ENCODE measurements at regions not wholly inside any gene's neighbourhood (a gene's known extent, or its start where the extent isn't known, plus 50 kb on each side); places are given as distances from the start of the nearest gene placed in this dataset.
"Not testable (repeated sequence)": the region's sequence is repeated elsewhere in the genome, so short reads cannot be mapped to it uniquely, and the experiment has no call there.

GRCh38 chr9:90129446-90129845, 513.2 kb downstream of the DIRAS2 start:
- no peak for FAIRE-seq

- no peak for FAIRE-seq
These were observed 511.1 kb downstream of the DIRAS2 start for GRCh38 chr9:90131568-90131967.

GRCh38 chr9:90132866-90133265, 509.8 kb downstream of the DIRAS2 start:
- no peak for FAIRE-seq

- FAIRE-seq: no peak
These were observed 504.8 kb downstream of the DIRAS2 start for GRCh38 chr9:90137801-90138200.

- no peak for FAIRE-seq
These were observed 502.3 kb downstream of the DIRAS2 start for GRCh38 chr9:90140131-90140818.

- peak; percentile 81 for FAIRE-seq
These were observed 500.9 kb downstream of the DIRAS2 start for GRCh38 chr9:90141723-90142122.

GRCh38 chr9:90142580-90142979, 500.0 kb downstream of the DIRAS2 start:
- no peak for FAIRE-seq

- no peak for FAIRE-seq
These were observed 495.2 kb downstream of the DIRAS2 start for GRCh38 chr9:90147426-90147825.

GRCh38 chr9:90156318-90156717, 486.3 kb downstream of the DIRAS2 start:
- FAIRE-seq: no peak

GRCh38 chr9:90162326-90162725, 480.3 kb downstream of the DIRAS2 start:
- no peak for FAIRE-seq

GRCh38 chr9:90162819-90163218, 479.8 kb downstream of the DIRAS2 start:
- FAIRE-seq: no peak

- FAIRE-seq: no peak
These were observed 477.3 kb downstream of the DIRAS2 start for GRCh38 chr9:90165281-90165680.

- not testable (repeated sequence) for FAIRE-seq
These were observed 476.2 kb downstream of the DIRAS2 start for GRCh38 chr9:90166374-90166773.

GRCh38 chr9:90167914-90168313, 474.7 kb downstream of the DIRAS2 start:
- no peak for FAIRE-seq

- no peak for FAIRE-seq
These were observed 473.1 kb downstream of the DIRAS2 start for GRCh38 chr9:90169490-90169889.

- FAIRE-seq: not testable (repeated sequence)
These were observed 468.7 kb downstream of the DIRAS2 start for GRCh38 chr9:90173935-90174334.

GRCh38 chr9:90174346-90174745, 468.3 kb downstream of the DIRAS2 start:
- FAIRE-seq: not testable (repeated sequence)

GRCh38 chr9:90175257-90175656, 467.4 kb downstream of the DIRAS2 start:
- FAIRE-seq: no peak

- FAIRE-seq: no peak
These were observed 466.8 kb downstream of the DIRAS2 start for GRCh38 chr9:90175865-90176264.

GRCh38 chr9:90176901-90177300, 465.7 kb downstream of the DIRAS2 start:
- no peak for FAIRE-seq

GRCh38 chr9:90180381-90180780, 462.2 kb downstream of the DIRAS2 start:
- FAIRE-seq: no peak

- FAIRE-seq: no peak
These were observed 454.0 kb downstream of the DIRAS2 start for GRCh38 chr9:90188656-90189055.

GRCh38 chr9:90189306-90189705, 453.3 kb downstream of the DIRAS2 start:
- no peak for FAIRE-seq

- FAIRE-seq: not testable (repeated sequence)
These were observed 450.2 kb downstream of the DIRAS2 start for GRCh38 chr9:90192465-90192864.

GRCh38 chr9:90198956-90199355, 443.7 kb downstream of the DIRAS2 start:
- FAIRE-seq: no peak
